OCI-LY3 (cell line): ENCODE measurements at regions not wholly inside any gene's neighbourhood (a gene's known extent, or its start where the extent isn't known, plus 50 kb on each side); places are given as distances from the start of the nearest gene placed in this dataset.

Source experiments
- H2AFZ ChIP-seq: fragments of 200-600, 300-600 bp; shearing (Covaris generic); 2 replicates; pipeline ENCODE4 v1.6.0; 2014; ENCODE audit warnings: antibody characterized with exemption, low read depth, low read length
- H3K27ac ChIP-seq: fragments of 200-600, 300-600 bp; sonication (generic); 2 replicates; pipeline ENCODE4 v1.5.1; 2014; ENCODE audit warnings: mild to moderate bottlenecking, low read length, moderate library complexity, mixed read lengths
- H3K27me3 ChIP-seq: fragments of 200-600, 300-600 bp; sonication (generic); 2 replicates; pipeline ENCODE4 v1.6.1; 2014; ENCODE audit warnings: low read depth, low read length, mixed read lengths
- H3K36me3 ChIP-seq: fragments of 200-600, 300-600 bp; sonication (generic); replicated peaks from 2 replicates; pipeline ENCODE3; 2014; ENCODE audit warnings: low read depth, low read length, mixed read lengths
- H3K4me1 ChIP-seq: fragments of 300-600, 200-600 bp; sonication (generic); 2 replicates; pipeline ENCODE4 v1.6.1; 2014; ENCODE audit warnings: low read length, mixed read lengths
- H3K4me2 ChIP-seq: fragments of 200-600, 300-600 bp; sonication (generic); 2 replicates; pipeline ENCODE4 v1.6.1; 2014; ENCODE audit warnings: low read length, mixed read lengths
- H3K4me3 ChIP-seq: fragments of 300-600, 200-600 bp; sonication (generic); 2 replicates; pipeline ENCODE4 v1.5.1; 2014; ENCODE audit warnings: antibody characterized with exemption, mild to moderate bottlenecking, low read length, moderate library complexity
- H3K79me2 ChIP-seq: fragments of 300-600, 200-600 bp; shearing (Covaris generic); 2 replicates; pipeline ENCODE4 v1.6.1; 2014; ENCODE audit warnings: mild to moderate bottlenecking, low read length, mixed read lengths
- H3K9ac ChIP-seq: fragments of 300-600, 200-600 bp; shearing (Covaris generic); 2 replicates; pipeline ENCODE4 v1.6.0; 2014; ENCODE audit warnings: mild to moderate bottlenecking, low read length, moderate library complexity
- H3K9me3 ChIP-seq: fragments of 200-600, 300-600 bp; shearing (Covaris generic); 2 replicates; pipeline ENCODE4 v1.6.1; 2014; ENCODE audit warnings: low read length, mixed read lengths; ENCODE audit not compliant: insufficient read depth
- H4K20me1 ChIP-seq: fragments of 200-600, 300-600 bp; sonication (generic); 2 replicates; pipeline ENCODE4 v1.6.1; 2016; ENCODE audit warnings: low read length, mixed read lengths; ENCODE audit not compliant: insufficient read depth
- CTCF ChIP-seq: fragments of 200-600, 300-600 bp; sonication (generic); IDR thresholded peaks from 2 replicates; pipeline ENCODE4 v1.5.1; 2014; ENCODE audit warnings: antibody characterized with exemption, low read length, low read depth
- EZH2phosphoT487 ChIP-seq: fragments of 200-600 bp; shearing (Covaris generic); IDR thresholded peaks from 2 replicates; pipeline ENCODE4 v1.6.1; 2018; ENCODE audit warnings: antibody characterized with exemption, mixed run types, low read depth

GRCh38 chr12:107221913-107222312 is 128.6 kb upstream of the CRY1 start:
- Histone ChIP-seq H3K4me3 (no peak overlapping the region), H3K9me3 (no peaks in the 10 kb centered on the region), H2AFZ (no peak overlapping the region), H3K27ac (no peak overlapping the region), H3K36me3 (no peaks in the 10 kb centered on the region), H3K4me2 (no peak overlapping the region), H3K9ac (no peak overlapping the region), H4K20me1 (no peaks in the 10 kb centered on the region), H3K27me3 (peaks cover 19% of the 10 kb centered on the region; the same call in 1 of the 2 replicates), H3K4me1 (no peaks in the 10 kb centered on the region), H3K79me2 (no peaks in the 10 kb centered on the region)
- TF ChIP-seq EZH2phosphoT487 (no peak), CTCF (no peak)

GRCh38 chr12:107223821-107224220 is 130.5 kb upstream of the CRY1 start:
- Histone ChIP-seq H4K20me1 (no peaks in the 10 kb centered on the region), H3K4me1 (no peaks in the 10 kb centered on the region), H2AFZ (no peak overlapping the region), H3K4me3 (no peak overlapping the region), H3K9me3 (no peaks in the 10 kb centered on the region), H3K27ac (no peak overlapping the region), H3K36me3 (no peaks in the 10 kb centered on the region), H3K4me2 (no peak overlapping the region), H3K9ac (no peak overlapping the region), H3K79me2 (no peaks in the 10 kb centered on the region), H3K27me3 (peaks cover 17% of the 10 kb centered on the region; the same call in 1 of the 2 replicates)
- TF ChIP-seq CTCF, result no peak

GRCh38 chr12:107225635-107226034 is 132.3 kb upstream of the CRY1 start:
- H3K27ac ChIP-seq, result no peak overlapping the region
- H2AFZ ChIP-seq, result no peak overlapping the region
- no peak overlapping the region for H3K4me3 ChIP-seq
- H3K27me3 ChIP-seq, result peaks cover 12% of the 10 kb centered on the region; the same call in 1 of the 2 replicates
- H4K20me1 ChIP-seq, result no peaks in the 10 kb centered on the region
- no peaks in the 10 kb centered on the region for H3K4me1 ChIP-seq
- H3K9me3 ChIP-seq, result no peaks in the 10 kb centered on the region
- no peak overlapping the region for H3K4me2 ChIP-seq
- no peaks in the 10 kb centered on the region for H3K36me3 ChIP-seq
- H3K9ac ChIP-seq, result no peak overlapping the region
- no peak for TF ChIP-seq CTCF
- TF ChIP-seq EZH2phosphoT487, result no peak
- H3K79me2 ChIP-seq, result no peaks in the 10 kb centered on the region

GRCh38 chr12:107226126-107226525 is 132.8 kb upstream of the CRY1 start:
- Histone ChIP-seq H3K4me2 (no peak overlapping the region), H3K79me2 (no peaks in the 10 kb centered on the region), H3K9me3 (no peaks in the 10 kb centered on the region), H3K27me3 (peaks cover 8% of the 10 kb centered on the region; the same call in 1 of the 2 replicates), H3K27ac (no peak overlapping the region), H3K36me3 (no peaks in the 10 kb centered on the region), H2AFZ (no peak overlapping the region), H4K20me1 (no peaks in the 10 kb centered on the region), H3K9ac (no peak overlapping the region), H3K4me3 (no peak overlapping the region), H3K4me1 (no peaks in the 10 kb centered on the region)
- no peak for TF ChIP-seq EZH2phosphoT487
- TF ChIP-seq CTCF, result no peak
